ENCODE measurements at regions not wholly inside any gene's neighbourhood (a gene's known extent, or its start where the extent isn't known, plus 50 kb on each side); places are given as distances from the start of the nearest gene placed in this dataset.

DNA sequence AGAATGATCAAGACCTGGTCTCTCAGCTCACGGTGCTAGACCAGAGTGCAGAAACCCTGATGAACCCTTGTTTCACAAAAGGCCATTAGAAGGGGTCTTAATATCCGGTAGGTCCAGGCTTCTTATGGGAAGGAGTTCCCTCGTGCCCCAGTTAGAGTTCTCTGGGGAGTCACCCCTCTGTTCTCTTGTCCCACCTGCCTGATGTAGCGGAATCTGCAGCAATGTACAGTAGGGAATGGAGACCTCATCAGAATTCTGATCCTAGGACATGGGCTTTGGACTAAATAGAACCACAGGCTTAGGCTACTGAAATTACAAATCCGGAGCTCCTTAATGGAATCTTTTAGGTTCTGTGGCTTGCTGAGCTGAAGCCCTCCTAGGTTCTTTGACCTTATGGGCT is 243.6 kb upstream of the IRX2 start:
- TF ChIP-seq, protein P1, sequence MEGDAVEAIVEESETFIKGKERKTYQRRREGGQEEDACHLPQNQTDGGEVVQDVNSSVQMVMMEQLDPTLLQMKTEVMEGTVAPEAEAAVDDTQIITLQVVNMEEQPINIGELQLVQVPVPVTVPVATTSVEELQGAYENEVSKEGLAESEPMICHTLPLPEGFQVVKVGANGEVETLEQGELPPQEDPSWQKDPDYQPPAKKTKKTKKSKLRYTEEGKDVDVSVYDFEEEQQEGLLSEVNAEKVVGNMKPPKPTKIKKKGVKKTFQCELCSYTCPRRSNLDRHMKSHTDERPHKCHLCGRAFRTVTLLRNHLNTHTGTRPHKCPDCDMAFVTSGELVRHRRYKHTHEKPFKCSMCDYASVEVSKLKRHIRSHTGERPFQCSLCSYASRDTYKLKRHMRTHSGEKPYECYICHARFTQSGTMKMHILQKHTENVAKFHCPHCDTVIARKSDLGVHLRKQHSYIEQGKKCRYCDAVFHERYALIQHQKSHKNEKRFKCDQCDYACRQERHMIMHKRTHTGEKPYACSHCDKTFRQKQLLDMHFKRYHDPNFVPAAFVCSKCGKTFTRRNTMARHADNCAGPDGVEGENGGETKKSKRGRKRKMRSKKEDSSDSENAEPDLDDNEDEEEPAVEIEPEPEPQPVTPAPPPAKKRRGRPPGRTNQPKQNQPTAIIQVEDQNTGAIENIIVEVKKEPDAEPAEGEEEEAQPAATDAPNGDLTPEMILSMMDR (IDR thresholded peaks at IDR 0.05), result no peak
- TF ChIP-seq POLR2A (IDR thresholded peaks at IDR 0.05), result no peak
- no peak for TF ChIP-seq POLR2AphosphoS5 (IDR thresholded peaks at IDR 0.05)
- no peak for TF ChIP-seq EP300 (IDR thresholded peaks at IDR 0.05)

Measured in sigmoid colon (tissue), 4 donors.